A673 (cell line): ENCODE measurements at regions not wholly inside any gene's neighbourhood (a gene's known extent, or its start where the extent isn't known, plus 50 kb on each side); places are given as distances from the start of the nearest gene placed in this dataset.

Experiments
- BruUV-seq: library from RNA; stranded (reverse); fragments of 400-500 nt; replicated peaks from 2 replicates; lab custom pipeline; 2021; lab: Mats Ljungman, UMichigan
- CTCF ChIA-PET: fragments of 300-600 bp; sonication (Branson Sonifier 250); formaldehyde crosslinking; loops from one replicate; lab custom pipeline; 2022; ENCODE audit warnings: antibody characterized with exemption; lab: Charles Lee
- POLR2A ChIA-PET: fragments of 300-600 bp; sonication (Branson Sonifier 250); formaldehyde crosslinking; loops from one replicate; lab custom pipeline; 2022; ENCODE audit warnings: antibody characterized with exemption; ENCODE audit not compliant: low non-redundant PET; lab: Charles Lee
- DNase-seq: peaks from one replicate; pipeline ENCODE4 v3.0.0-alpha.2; 2015; ENCODE audit warnings: low spot score
- H3K27ac ChIP-seq: fragments of 200-600 bp; sonication (generic); 2 replicates; pipeline ENCODE4 v1.5.1; 2016; ENCODE audit warnings: mixed run types, low read depth, mild to moderate bottlenecking, mixed read lengths, antibody characterized with exemption, low read length; ENCODE audit not compliant: poor library complexity, severe bottlenecking
- H3K27me3 ChIP-seq: fragments of 200-600 bp; sonication (generic); replicated peaks from 2 replicates; pipeline ENCODE4 v1.6.1; 2017; ENCODE audit warnings: mixed run types, low read depth, mild to moderate bottlenecking, mixed read lengths, antibody characterized with exemption, low read length; ENCODE audit not compliant: insufficient read depth, poor library complexity
- H3K36me3 ChIP-seq: fragments of 200-600 bp; sonication (generic); 2 replicates; pipeline ENCODE4 v1.6.1; 2016; ENCODE audit warnings: mixed run types, mild to moderate bottlenecking, mixed read lengths, antibody characterized with exemption, low read length; ENCODE audit not compliant: insufficient read depth, poor library complexity, severe bottlenecking
- H3K4me1 ChIP-seq: fragments of 200-600 bp; sonication (generic); 2 replicates; pipeline ENCODE4 v1.6.1; 2017; ENCODE audit warnings: mixed run types, mild to moderate bottlenecking, mixed read lengths, antibody characterized with exemption, low read length; ENCODE audit not compliant: insufficient read depth, poor library complexity, severe bottlenecking
- H3K4me3 ChIP-seq: fragments of 200-600 bp; sonication (generic); 2 replicates; pipeline ENCODE4 v1.5.1; 2016; ENCODE audit warnings: low read depth, mixed run types, mild to moderate bottlenecking, mixed read lengths, low read length; ENCODE audit not compliant: poor library complexity, severe bottlenecking
- H3K9me3 ChIP-seq: fragments of 200-600 bp; sonication (generic); 2 replicates; pipeline ENCODE4 v1.6.1; 2016; ENCODE audit warnings: mixed run types, low read depth, mild to moderate bottlenecking, mixed read lengths, antibody characterized with exemption, low read length; ENCODE audit not compliant: poor library complexity, severe bottlenecking
- EZH2 ChIP-seq: fragments of 200-600 bp; sonication (generic); IDR thresholded peaks from 2 replicates; pipeline ENCODE4 v1.6.1; 2017; ENCODE audit warnings: borderline replicate concordance, low read depth, mild to moderate bottlenecking, mixed read lengths, antibody characterized with exemption, low read length; ENCODE audit not compliant: poor library complexity, severe bottlenecking
- intact Hi-C: fragments of 100-400 bp; cut with micrococcal nuclease; formaldehyde crosslinking; loops from one replicate; pipeline ENCODE4 v1.10.0; 2022; ENCODE audit not compliant: unreplicated experiment
- TF ChIP-seq, protein P1 (sequence below): fragments of 300-800, 200-600 bp; sonication (generic); conservative IDR thresholded peaks from 2 replicates; pipeline ENCODE4 v1.5.1; 2017; ENCODE audit warnings: low read depth, mild to moderate bottlenecking, antibody characterized with exemption, low read length, moderate library complexity, mixed read lengths

GRCh38 chr1:30381266-30381665 is 342.1 kb downstream of the MATN1 start:
- BruUV-seq: no TSS peak
- H3K27ac ChIP-seq: no peak overlapping the region
- TF ChIP-seq, protein P1, sequence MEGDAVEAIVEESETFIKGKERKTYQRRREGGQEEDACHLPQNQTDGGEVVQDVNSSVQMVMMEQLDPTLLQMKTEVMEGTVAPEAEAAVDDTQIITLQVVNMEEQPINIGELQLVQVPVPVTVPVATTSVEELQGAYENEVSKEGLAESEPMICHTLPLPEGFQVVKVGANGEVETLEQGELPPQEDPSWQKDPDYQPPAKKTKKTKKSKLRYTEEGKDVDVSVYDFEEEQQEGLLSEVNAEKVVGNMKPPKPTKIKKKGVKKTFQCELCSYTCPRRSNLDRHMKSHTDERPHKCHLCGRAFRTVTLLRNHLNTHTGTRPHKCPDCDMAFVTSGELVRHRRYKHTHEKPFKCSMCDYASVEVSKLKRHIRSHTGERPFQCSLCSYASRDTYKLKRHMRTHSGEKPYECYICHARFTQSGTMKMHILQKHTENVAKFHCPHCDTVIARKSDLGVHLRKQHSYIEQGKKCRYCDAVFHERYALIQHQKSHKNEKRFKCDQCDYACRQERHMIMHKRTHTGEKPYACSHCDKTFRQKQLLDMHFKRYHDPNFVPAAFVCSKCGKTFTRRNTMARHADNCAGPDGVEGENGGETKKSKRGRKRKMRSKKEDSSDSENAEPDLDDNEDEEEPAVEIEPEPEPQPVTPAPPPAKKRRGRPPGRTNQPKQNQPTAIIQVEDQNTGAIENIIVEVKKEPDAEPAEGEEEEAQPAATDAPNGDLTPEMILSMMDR: no peak
- no peak for TF ChIP-seq EZH2
- H3K9me3 ChIP-seq: no peaks in the 10 kb centered on the region
- H3K36me3 ChIP-seq: no peaks in the 10 kb centered on the region
- no peak for DNase-seq
- ChIA-PET POLR2A (no interaction called here), CTCF (interaction anchor here (0.6 to 2.3 kb wide), 9 partner anchors 8 to 576 kb away, joined by 4 to 15 read pairs (median 5); no protein-coding TSS in a partner anchor)
- H3K4me3 ChIP-seq: no peak overlapping the region
- no peaks in the 10 kb centered on the region for H3K27me3 ChIP-seq
- intact Hi-C loops: loop anchor here (5.0 kb wide), 2 partner anchors 269 to 674 kb away; no protein-coding TSS in a partner anchor
- peaks cover 50% of the 10 kb centered on the region for H3K4me1 ChIP-seq

DNA sequence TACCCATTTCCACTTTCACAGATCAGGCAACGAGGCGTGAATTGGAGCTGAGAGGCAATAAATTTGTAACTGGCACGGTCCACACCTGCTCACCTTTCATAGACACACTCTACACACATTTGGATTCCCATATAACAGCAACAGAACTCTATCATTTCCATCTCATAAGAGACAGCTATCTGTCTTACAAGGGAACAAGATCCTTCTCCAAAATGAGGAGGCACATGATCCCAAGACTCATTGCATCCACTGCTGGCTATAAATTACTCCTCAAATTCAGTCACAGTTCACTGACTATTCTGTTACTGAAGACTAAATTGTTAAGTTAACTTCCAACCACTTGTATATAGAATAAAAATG is 342.8 kb downstream of the MATN1 start:
- no peaks in the 10 kb centered on the region for H3K9me3 ChIP-seq
- H3K27me3 ChIP-seq: no peaks in the 10 kb centered on the region
- no TSS peak for BruUV-seq
- intact Hi-C loops: loop anchor here (1.0 to 5.0 kb wide), 3 partner anchors 268 to 673 kb away; no protein-coding TSS in a partner anchor
- H3K36me3 ChIP-seq: no peaks in the 10 kb centered on the region
- H3K4me3 ChIP-seq: no peak overlapping the region
- ChIA-PET POLR2A (interaction anchor here (0.5 kb wide), 1 partner anchor 39 kb away, joined by 3 read pairs; no protein-coding TSS in a partner anchor), CTCF (interaction anchor here (0.6 to 2.3 kb wide), 21 partner anchors 9 to 588 kb away, joined by 3 to 15 read pairs (median 4); no protein-coding TSS in a partner anchor)
- DNase-seq: no peak
- H3K4me1 ChIP-seq: peaks cover 55% of the 10 kb centered on the region
- TF ChIP-seq EZH2: no peak
- TF ChIP-seq, protein P1: no peak
- H3K27ac ChIP-seq: no peak overlapping the region

DNA sequence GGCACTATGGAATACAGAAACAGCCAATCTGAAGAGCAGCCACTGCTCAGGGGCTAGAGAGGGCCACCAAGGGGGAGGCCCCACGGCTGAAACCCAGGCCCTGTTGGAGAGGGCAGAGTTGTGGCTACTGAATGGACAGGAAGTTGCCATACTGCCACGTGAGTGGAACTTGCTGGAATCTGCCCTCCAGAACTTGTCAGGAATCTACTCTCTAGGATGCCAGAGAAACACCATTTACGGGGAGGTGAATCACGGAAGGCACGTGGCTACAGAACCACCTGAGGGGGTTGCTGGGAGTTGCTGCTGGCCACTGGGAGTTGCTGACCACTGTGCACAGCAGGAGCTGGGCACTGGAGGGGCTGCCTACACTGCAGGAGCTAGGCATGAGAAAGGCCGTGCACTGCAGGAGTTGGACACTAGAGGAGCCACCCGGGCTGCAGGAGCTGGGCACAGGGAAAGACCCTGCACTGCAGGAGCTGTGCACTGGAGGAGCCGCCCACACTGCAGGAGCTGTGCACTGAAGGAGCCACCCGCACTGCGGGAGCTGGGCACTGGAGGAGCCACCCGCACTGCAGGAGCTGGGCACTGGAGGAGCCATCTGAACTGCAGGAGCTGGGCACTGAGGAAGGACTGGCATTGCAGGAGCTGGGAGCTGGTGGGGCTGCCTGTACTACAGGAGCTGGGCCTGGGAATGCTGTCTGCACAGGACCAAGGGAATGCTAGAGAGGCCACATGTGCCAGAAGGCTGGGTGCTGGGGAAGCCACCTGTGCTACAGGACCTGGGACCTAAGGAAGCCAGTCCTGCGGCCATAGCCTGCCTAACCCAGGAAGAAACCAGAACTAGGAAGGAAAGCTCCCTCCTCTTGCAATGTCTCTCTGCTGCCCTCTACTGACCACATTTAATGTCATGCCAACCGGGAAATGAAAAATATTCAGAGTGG is 343.4 kb downstream of the MATN1 start:
- peak; percentile 87 for DNase-seq
- CTCF ChIA-PET: interaction anchor here (0.6 to 2.3 kb wide), 23 partner anchors 8 to 587 kb away, joined by 3 to 15 read pairs (median 4); no protein-coding TSS in a partner anchor
- Histone ChIP-seq H3K36me3 (no peaks in the 10 kb centered on the region), H3K9me3 (no peaks in the 10 kb centered on the region), H3K4me1 (peaks cover 60% of the 10 kb centered on the region), H3K4me3 (no peak overlapping the region), H3K27me3 (no peaks in the 10 kb centered on the region), H3K27ac (peak overlapping the region; percentile 73)
- BruUV-seq: no TSS peak
- intact Hi-C loops: loop anchor here (1.0 to 5.0 kb wide), 5 partner anchors 123 to 673 kb away; no protein-coding TSS in a partner anchor
- POLR2A ChIA-PET: interaction anchor here (0.5 kb wide), 1 partner anchor 38 kb away, joined by 3 read pairs; no protein-coding TSS in a partner anchor
- no peak for TF ChIP-seq EZH2
- TF ChIP-seq, protein P1: peak; percentile 81
